ENCODE measurements at regions not wholly inside any gene's neighbourhood (a gene's known extent, or its start where the extent isn't known, plus 50 kb on each side); places are given as distances from the start of the nearest gene placed in this dataset.

DNA sequence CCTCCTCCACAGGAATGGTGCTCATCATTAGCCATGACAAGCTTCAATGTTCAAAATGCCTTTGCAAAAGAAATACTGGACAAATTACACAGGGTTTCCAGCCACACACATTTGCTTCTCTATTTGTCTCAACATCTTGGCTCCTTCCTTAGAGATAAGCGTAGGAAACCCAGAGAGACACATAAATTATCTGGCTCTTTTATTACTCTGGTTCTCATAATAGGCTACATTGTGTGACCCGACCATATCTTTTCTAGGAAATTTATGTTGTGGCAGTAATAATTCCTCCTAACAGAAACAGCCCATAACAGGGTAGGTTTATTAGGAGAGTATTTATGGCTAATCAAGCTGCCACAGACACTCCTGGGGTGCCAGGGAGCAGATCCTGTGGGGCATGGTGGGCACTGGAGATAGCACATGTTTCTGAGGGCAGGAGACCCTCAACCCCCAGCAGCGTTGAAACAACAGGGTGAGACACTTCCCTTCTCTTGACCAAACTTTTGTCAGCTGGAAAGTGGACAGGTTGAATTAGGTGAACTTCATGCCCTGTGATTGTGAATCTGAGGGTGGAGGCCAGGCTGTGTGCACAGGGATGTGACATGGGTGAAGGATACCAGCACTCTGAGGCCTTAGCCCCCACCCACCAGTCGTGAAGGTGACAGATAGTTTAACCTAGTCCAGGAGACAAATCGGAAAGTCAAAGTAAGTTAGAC is 295.9 kb upstream of the ZNF32 start:
- TF ChIP-seq, protein P1, sequence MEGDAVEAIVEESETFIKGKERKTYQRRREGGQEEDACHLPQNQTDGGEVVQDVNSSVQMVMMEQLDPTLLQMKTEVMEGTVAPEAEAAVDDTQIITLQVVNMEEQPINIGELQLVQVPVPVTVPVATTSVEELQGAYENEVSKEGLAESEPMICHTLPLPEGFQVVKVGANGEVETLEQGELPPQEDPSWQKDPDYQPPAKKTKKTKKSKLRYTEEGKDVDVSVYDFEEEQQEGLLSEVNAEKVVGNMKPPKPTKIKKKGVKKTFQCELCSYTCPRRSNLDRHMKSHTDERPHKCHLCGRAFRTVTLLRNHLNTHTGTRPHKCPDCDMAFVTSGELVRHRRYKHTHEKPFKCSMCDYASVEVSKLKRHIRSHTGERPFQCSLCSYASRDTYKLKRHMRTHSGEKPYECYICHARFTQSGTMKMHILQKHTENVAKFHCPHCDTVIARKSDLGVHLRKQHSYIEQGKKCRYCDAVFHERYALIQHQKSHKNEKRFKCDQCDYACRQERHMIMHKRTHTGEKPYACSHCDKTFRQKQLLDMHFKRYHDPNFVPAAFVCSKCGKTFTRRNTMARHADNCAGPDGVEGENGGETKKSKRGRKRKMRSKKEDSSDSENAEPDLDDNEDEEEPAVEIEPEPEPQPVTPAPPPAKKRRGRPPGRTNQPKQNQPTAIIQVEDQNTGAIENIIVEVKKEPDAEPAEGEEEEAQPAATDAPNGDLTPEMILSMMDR (optimal IDR thresholded peaks at IDR 0.05 in 1 of 3, IDR thresholded peaks at IDR 0.05 in 1 of 3, conservative IDR thresholded peaks at IDR 0.05 in 1 of 3; ENCODE audit: extremely low read depth in 1 of 3, insufficient read depth in 2 of 3, low read length in 3 of 3), result no peak
- no peak for TF ChIP-seq EZH2 (IDR thresholded peaks at IDR 0.05; ENCODE audit: low read length)
